PC-9 (cell line): ENCODE measurements at regions not wholly inside any gene's neighbourhood (a gene's known extent, or its start where the extent isn't known, plus 50 kb on each side); places are given as distances from the start of the nearest gene placed in this dataset.

Experiments
- BruUV-seq: library from RNA; stranded (reverse); fragments of 400-500 nt; replicated peaks from 2 replicates; lab custom pipeline; 2021; lab: Mats Ljungman, UMichigan
- CTCF ChIA-PET: fragments of 300-600 bp; sonication (Branson Sonifier 250); formaldehyde crosslinking; loops from one replicate; lab custom pipeline; 2022; ENCODE audit warnings: antibody characterized with exemption; lab: Charles Lee
- POLR2A ChIA-PET: fragments of 300-600 bp; sonication (Branson Sonifier 250); formaldehyde crosslinking; loops from one replicate; lab custom pipeline; 2022; ENCODE audit warnings: antibody characterized with exemption; ENCODE audit not compliant: unreplicated experiment; lab: Charles Lee
- DNase-seq, 2 experiments: peaks; one replicate each; pipeline versions ENCODE4 v3.0.0 to v3.0.0-alpha.2; 2015 to 2022; ENCODE audit warnings: mixed read lengths in 1 of 2
- H2AFZ ChIP-seq: fragments of 200-600 bp; sonication (generic); 2 replicates; pipeline ENCODE4 v1.8.1; 2017; ENCODE audit warnings: antibody characterized with exemption
- H3F3A ChIP-seq: fragments of 200-600 bp; sonication (generic); 2 replicates; pipeline ENCODE4 v1.8.1; 2017; ENCODE audit warnings: antibody characterized with exemption, mild to moderate bottlenecking, low read depth; ENCODE audit not compliant: insufficient read depth
- H3K27ac ChIP-seq: fragments of 200-600 bp; sonication (generic); 2 replicates; pipeline ENCODE4 v1.6.1; 2016; ENCODE audit warnings: mixed run types
- H3K27me3 ChIP-seq: fragments of 200-600 bp; sonication (generic); 2 replicates; pipeline ENCODE4 v1.6.1; 2016; ENCODE audit warnings: low read depth, mixed run types; ENCODE audit not compliant: insufficient read depth
- H3K36me3 ChIP-seq: fragments of 200-600 bp; sonication (generic); 2 replicates; pipeline ENCODE4 v1.6.1; 2016; ENCODE audit warnings: low read depth, mixed run types
- H3K4me1 ChIP-seq: fragments of 200-600 bp; sonication (generic); replicated peaks from 2 replicates; pipeline ENCODE4 v1.6.1; 2016; ENCODE audit warnings: mixed run types; ENCODE audit not compliant: insufficient read depth
- H3K4me2 ChIP-seq: fragments of 200-600 bp; sonication (generic); 2 replicates; pipeline ENCODE4 v1.6.1; 2017; ENCODE audit warnings: mixed run types
- H3K4me3 ChIP-seq: fragments of 200-600 bp; sonication (generic); 2 replicates; pipeline ENCODE4 v1.6.1; 2016; ENCODE audit warnings: mixed run types
- H3K79me2 ChIP-seq: fragments of 200-600 bp; sonication (generic); 2 replicates; pipeline ENCODE4 v1.6.1; 2017; ENCODE audit warnings: low read depth, mixed run types
- H3K9me2 ChIP-seq: fragments of 200-600 bp; sonication (generic); 2 replicates; pipeline ENCODE4 v1.8.1; 2017; ENCODE audit warnings: mild to moderate bottlenecking; ENCODE audit not compliant: insufficient read depth
- H3K9me3 ChIP-seq: fragments of 200-600 bp; sonication (generic); 2 replicates; pipeline ENCODE4 v1.8.1; 2016; ENCODE audit warnings: low read depth; ENCODE audit not compliant: insufficient read depth
- H4K20me1 ChIP-seq: fragments of 200-600 bp; sonication (generic); 2 replicates; pipeline ENCODE4 v1.8.1; 2017; ENCODE audit not compliant: insufficient read depth
- CTCF ChIP-seq: fragments of 200-600 bp; sonication (generic); conservative IDR thresholded peaks from 2 replicates; pipeline ENCODE4 v1.6.1; 2017; ENCODE audit warnings: mixed run types, antibody characterized with exemption, mild to moderate bottlenecking, moderate library complexity
- EZH2 ChIP-seq: fragments of 200-600 bp; sonication (generic); IDR thresholded peaks from 2 replicates; pipeline ENCODE4 v1.8.0; 2017; ENCODE audit warnings: antibody characterized with exemption, low read depth
- intact Hi-C: fragments of 100-400 bp; cut with micrococcal nuclease; formaldehyde crosslinking; loops from one replicate; pipeline ENCODE4 v1.10.0; 2022; ENCODE audit not compliant: unreplicated experiment

- no TSS peak for BruUV-seq
- H3K27ac ChIP-seq: no peak overlapping the region
- intact Hi-C loops: no loop called here
Measured at GRCh38 chr3:107958146-107958545, 132.7 kb downstream of the CD47 start.

GRCh38 chr3:107956991-107957900, 133.6 kb downstream of the CD47 start:
- H2AFZ ChIP-seq: no peak overlapping the region
- H3F3A ChIP-seq: no peaks in the 10 kb centered on the region
- no peaks in the 10 kb centered on the region for H3K36me3 ChIP-seq
- ChIA-PET POLR2A (interaction anchor here (0.6 kb wide), 1 partner anchor 587 kb away, joined by 4 read pairs; no protein-coding TSS in a partner anchor), CTCF (no interaction called here)
- no peak overlapping the region for H3K4me2 ChIP-seq
- no peaks in the 10 kb centered on the region for H4K20me1 ChIP-seq
- H3K9me3 ChIP-seq: 0 out of 2 replicates have a peak, but pooled peaks cover 8% of the 10 kb centered on the region
- no peak for DNase-seq
- TF ChIP-seq EZH2 (no peak), CTCF (no peak)
- H3K27ac ChIP-seq: no peak overlapping the region
- intact Hi-C loops: no loop called here
- no peaks in the 10 kb centered on the region for H3K27me3 ChIP-seq
- H3K79me2 ChIP-seq: no peaks in the 10 kb centered on the region
- H3K4me1 ChIP-seq: 0 out of 2 replicates have a peak, but pooled peaks cover 6% of the 10 kb centered on the region
- no peak overlapping the region for H3K4me3 ChIP-seq
- no peaks in the 10 kb centered on the region for H3K9me2 ChIP-seq
- no TSS peak for BruUV-seq

More at GRCh38 chr3:107958146-107958545, 132.7 kb downstream of the CD47 start:
- H3K36me3 ChIP-seq: no peaks in the 10 kb centered on the region
- no peak overlapping the region for H3K4me2 ChIP-seq
- ChIA-PET CTCF (no interaction called here), POLR2A (no interaction called here)
- TF ChIP-seq EZH2 (no peak), CTCF (no peak)
- H4K20me1 ChIP-seq: no peaks in the 10 kb centered on the region
- no peak for DNase-seq
- no peaks in the 10 kb centered on the region for H3K79me2 ChIP-seq
- peaks cover 14% of the 10 kb centered on the region for H3K4me1 ChIP-seq
- no peaks in the 10 kb centered on the region for H3F3A ChIP-seq
- no peaks in the 10 kb centered on the region for H3K27me3 ChIP-seq
- 0 out of 2 replicates have a peak, but pooled peaks cover 8% of the 10 kb centered on the region for H3K9me3 ChIP-seq
- H3K4me3 ChIP-seq: no peak overlapping the region
- no peak overlapping the region for H2AFZ ChIP-seq
- H3K9me2 ChIP-seq: no peaks in the 10 kb centered on the region

GRCh38 chr3:107954845-107955244, 136.0 kb downstream of the CD47 start:
- Histone ChIP-seq H3K9me3 (0 out of 2 replicates have a peak, but pooled peaks cover 5% of the 10 kb centered on the region), H3K4me2 (no peak overlapping the region), H3K27me3 (no peaks in the 10 kb centered on the region), H3F3A (no peaks in the 10 kb centered on the region), H4K20me1 (no peaks in the 10 kb centered on the region), H2AFZ (no peak overlapping the region), H3K27ac (no peak overlapping the region), H3K4me3 (no peak overlapping the region), H3K9me2 (no peaks in the 10 kb centered on the region), H3K79me2 (no peaks in the 10 kb centered on the region), H3K36me3 (no peaks in the 10 kb centered on the region), H3K4me1 (0 out of 2 replicates have a peak, but pooled peaks cover 6% of the 10 kb centered on the region)
- DNase-seq: no peak
- BruUV-seq: no TSS peak
- TF ChIP-seq CTCF (no peak), EZH2 (no peak)
- intact Hi-C loops: no loop called here
- CTCF ChIA-PET: no interaction called here
- POLR2A ChIA-PET: no interaction called here
